NCI-H2081 (cell line): ENCODE measurements at regions not wholly inside any gene's neighbourhood (a gene's known extent, or its start where the extent isn't known, plus 50 kb on each side); places are given as distances from the start of the nearest gene placed in this dataset.

Experiments used
- DNase-seq, 2 experiments: peaks; one replicate each; lab custom pipeline; 2025; lab: John Stamatoyannopoulos, UW

- no peak for DNase-seq
These were observed 127.3 kb upstream of the SLC34A2 start for GRCh38 chr4:25528391-25528790.

GRCh38 chr4:25531272-25531671 is 124.4 kb upstream of the SLC34A2 start:
- DNase-seq = no peak

- DNase-seq = no peak
These were observed 123.1 kb upstream of the SLC34A2 start for GRCh38 chr4:25532591-25532990.

GRCh38 chr4:25533256-25533655 is 122.4 kb upstream of the SLC34A2 start:
- DNase-seq = no peak

GRCh38 chr4:25535278-25535677 is 120.4 kb upstream of the SLC34A2 start:
- peak in 1 of 2 experiments; percentile 20 for DNase-seq

GRCh38 chr4:25535701-25536473 is 119.8 kb upstream of the SLC34A2 start:
- no peak for DNase-seq

- no peak for DNase-seq
These were observed 118.9 kb upstream of the SLC34A2 start for GRCh38 chr4:25536564-25537320.

GRCh38 chr4:25538430-25538829 is 117.2 kb upstream of the SLC34A2 start:
- DNase-seq = no peak

GRCh38 chr4:25539241-25539640 is 116.4 kb upstream of the SLC34A2 start:
- no peak for DNase-seq

- no peak for DNase-seq
These were observed 114.9 kb upstream of the SLC34A2 start for GRCh38 chr4:25540734-25541133.

- no peak for DNase-seq
These were observed 108.3 kb upstream of the SLC34A2 start for GRCh38 chr4:25547343-25547742.

GRCh38 chr4:25549413-25549812 is 106.2 kb upstream of the SLC34A2 start:
- no peak for DNase-seq

- DNase-seq = no peak
These were observed 105.1 kb upstream of the SLC34A2 start for GRCh38 chr4:25550376-25551030.

GRCh38 chr4:25551605-25552004 is 104.0 kb upstream of the SLC34A2 start:
- no peak for DNase-seq

GRCh38 chr4:25552580-25553271 is 102.9 kb upstream of the SLC34A2 start:
- no peak for DNase-seq

- no peak for DNase-seq
These were observed 96.1 kb upstream of the SLC34A2 start for GRCh38 chr4:25559508-25559907.

- no peak for DNase-seq
These were observed 95.0 kb upstream of the SLC34A2 start for GRCh38 chr4:25560605-25561004.

- peak; percentile 1 to 57 for DNase-seq
These were observed 92.5 kb upstream of the SLC34A2 start for GRCh38 chr4:25563071-25563564.

GRCh38 chr4:25564836-25565235 is 90.8 kb upstream of the SLC34A2 start:
- DNase-seq = no peak

- no peak for DNase-seq
These were observed 88.4 kb upstream of the SLC34A2 start for GRCh38 chr4:25567253-25567652.

GRCh38 chr4:25569716-25570115 is 85.9 kb upstream of the SLC34A2 start:
- no peak for DNase-seq

- no peak for DNase-seq
These were observed 80.0 kb upstream of the SLC34A2 start for GRCh38 chr4:25575611-25576010.
